CD14-positive monocyte (primary cell): ENCODE measurements at regions not wholly inside any gene's neighbourhood (a gene's known extent, or its start where the extent isn't known, plus 50 kb on each side); places are given as distances from the start of the nearest gene placed in this dataset.

Source experiments
- DNase-seq, 3 donors: peaks; one replicate each; pipeline ENCODE4 v3.0.0-alpha.2; 2011 to 2022
- H2AFZ ChIP-seq: 2 replicates; pipeline ENCODE4 v1.6.0; 2012; ENCODE audit warnings: mild to moderate bottlenecking, low read depth, low read length, inconsistent platforms; ENCODE audit not compliant: insufficient read depth, poor library complexity, severe bottlenecking
- H3K27ac ChIP-seq, 2 donors: 1 replicate in 1 of 2; 2 replicates in 1 of 2; pipeline ENCODE4 v1.5.1; 2012 to 2013; ENCODE audit warnings: low read length in 2 of 2, control low read depth in 1 of 2, inconsistent platforms in 1 of 2, low read depth in 1 of 2, mild to moderate bottlenecking in 1 of 2
- H3K27me3 ChIP-seq, 2 donors: one replicate each; pipeline versions ENCODE4 v1.6.0 to v1.6.1; 2011 to 2013; ENCODE audit warnings: low read length in 2 of 2; ENCODE audit not compliant: control insufficient read depth in 2 of 2, insufficient read depth in 2 of 2
- H3K36me3 ChIP-seq, 2 donors: replicated peaks in 1 of 2; 1 replicate in 1 of 2; 2 replicates in 1 of 2; pipeline versions ENCODE4 v1.5.1 to v1.6.1; 2012 to 2013; ENCODE audit warnings: low read length in 2 of 2, control low read depth in 1 of 2, inconsistent platforms in 1 of 2, mild to moderate bottlenecking in 1 of 2; ENCODE audit not compliant: insufficient read depth in 2 of 2, control insufficient read depth in 1 of 2
- H3K4me1 ChIP-seq, 2 donors: 1 replicate in 1 of 2; 2 replicates in 1 of 2; pipeline versions ENCODE4 v1.5.1 to v1.6.1; 2012 to 2013; ENCODE audit warnings: low read length in 2 of 2, control low read depth in 1 of 2, inconsistent platforms in 1 of 2, mild to moderate bottlenecking in 1 of 2, moderate library complexity in 1 of 2; ENCODE audit not compliant: insufficient read depth in 2 of 2, control insufficient read depth in 1 of 2
- H3K4me2 ChIP-seq: replicated peaks from 2 replicates; pipeline ENCODE3; 2012; ENCODE audit warnings: low read length, moderate library complexity, mild to moderate bottlenecking; ENCODE audit not compliant: poor library complexity, severe bottlenecking; ENCODE audit errors: extremely low read depth
- H3K4me3 ChIP-seq, 3 experiments: fragments of 200-600 bp in 1 of 3; sonication (generic) in 1 of 3; replicated peaks in 1 of 3; 1 replicate in 2 of 3; 2 replicates in 1 of 3; pipeline ENCODE4 v1.5.1; 2011 to 2013; ENCODE audit warnings: low read length in 3 of 3, mild to moderate bottlenecking in 3 of 3, control low read depth in 2 of 3, low read depth in 2 of 3, inconsistent platforms in 1 of 3, moderate library complexity in 1 of 3
- H3K79me2 ChIP-seq: 2 replicates; pipeline ENCODE4 v1.6.0; 2012; ENCODE audit warnings: mild to moderate bottlenecking, control low read depth, inconsistent platforms, low read length, moderate library complexity; ENCODE audit not compliant: insufficient read depth
- H3K9ac ChIP-seq: 2 replicates; pipeline ENCODE4 v1.6.0; 2017; ENCODE audit warnings: low read length, mild to moderate bottlenecking; ENCODE audit not compliant: insufficient read depth, poor library complexity, severe bottlenecking
- H3K9me3 ChIP-seq, 2 donors: replicated peaks in 1 of 2; 1 replicate in 1 of 2; 2 replicates in 1 of 2; pipeline versions ENCODE4 v1.5.1 to v1.6.1; 2012 to 2013; ENCODE audit warnings: low read length in 2 of 2, control low read depth in 1 of 2; ENCODE audit not compliant: control insufficient read depth in 1 of 2, insufficient read depth in 1 of 2
- H4K20me1 ChIP-seq: 2 replicates; pipeline ENCODE4 v1.6.0; 2012; ENCODE audit warnings: mild to moderate bottlenecking, low read length, control low read depth, moderate library complexity; ENCODE audit not compliant: insufficient read depth
- H3K27ac Mint-ChIP-seq, 7 donors: one replicate each; pipeline ENCODE4 v1.8.0; 2020; ENCODE audit warnings: mild to moderate bottlenecking in 7 of 7, mixed read lengths in 7 of 7, moderate library complexity in 6 of 7, inconsistent platforms in 2 of 7
- H3K27me3 Mint-ChIP-seq, 3 donors: one replicate each; pipeline ENCODE4 v1.8.0; 2021 to 2022; ENCODE audit warnings: low read depth in 3 of 3, mild to moderate bottlenecking in 3 of 3, mixed read lengths in 3 of 3, moderate library complexity in 3 of 3, inconsistent platforms in 1 of 3
- H3K36me3 Mint-ChIP-seq, 2 donors: one replicate each; pipeline ENCODE4 v1.8.0; 2020; ENCODE audit warnings: mixed read lengths in 2 of 2, inconsistent platforms in 1 of 2, mild to moderate bottlenecking in 1 of 2
- H3K4me1 Mint-ChIP-seq: one replicate; pipeline ENCODE4 v1.8.0; 2020; ENCODE audit warnings: mild to moderate bottlenecking, mixed read lengths
- H3K4me3 Mint-ChIP-seq, 2 donors: one replicate each; pipeline ENCODE4 v1.8.0; 2020; ENCODE audit warnings: mild to moderate bottlenecking in 2 of 2, mixed read lengths in 2 of 2, moderate library complexity in 1 of 2
- H3K9me3 Mint-ChIP-seq, 7 donors: one replicate each; pipeline ENCODE4 v1.8.0; 2020 to 2022; ENCODE audit warnings: mixed read lengths in 7 of 7, mild to moderate bottlenecking in 6 of 7, moderate library complexity in 6 of 7, inconsistent platforms in 2 of 7
- CTCF ChIP-seq: fragments of 200-600 bp; IDR thresholded peaks from one replicate; pipeline ENCODE4 v1.8.0; 2022; ENCODE audit warnings: antibody characterized with exemption, mild to moderate bottlenecking
- WGBS: methylation state at CpG from one replicate; pipeline ENCODE4 v1.1.5; 2013; ENCODE audit warnings: missing lambda C conversion rate; ENCODE audit not compliant: insufficient coverage; 5-methylcytosine and 5-hydroxymethylcytosine counted together
- intact Hi-C, 2 donors: fragments of 100-400 bp; cut with micrococcal nuclease; formaldehyde crosslinking; loops; one replicate each; pipeline versions ENCODE4 v1.15.0 to v1.15.1; 2023

GRCh38 chr6:104612541-104612940 lies 247.2 kb downstream of the HACE1 start:
- H3K9me3 Mint-ChIP-seq: peaks cover 2 to 8% (median 6%) of the 10 kb centered on the region in 7 donors
- intact Hi-C loops: no loop called here
- no peak overlapping the region for H3K4me2 ChIP-seq
- H3K4me1 ChIP-seq: no peaks in the 10 kb centered on the region
- no peak overlapping the region for H3K9ac ChIP-seq
- H3K4me3 Mint-ChIP-seq: no peak overlapping the region
- H3K36me3 Mint-ChIP-seq: no peaks in the 10 kb centered on the region
- no peaks in the 10 kb centered on the region for H3K36me3 ChIP-seq
- no CpG with 5 or more reads among the region's 1 CpG for WGBS
- TF ChIP-seq CTCF: no peak
- no peak overlapping the region for H3K27ac ChIP-seq
- H4K20me1 ChIP-seq: no peaks in the 10 kb centered on the region
- peaks cover 0 to 4% (median 0%) of the 10 kb centered on the region in 3 donors for H3K27me3 Mint-ChIP-seq
- H3K9me3 ChIP-seq: no peaks in the 10 kb centered on the region
- H3K4me1 Mint-ChIP-seq: no peaks in the 10 kb centered on the region
- no peak overlapping the region for H3K4me3 ChIP-seq
- no peak for DNase-seq
- H2AFZ ChIP-seq: no peak overlapping the region
- no peak overlapping the region for H3K27ac Mint-ChIP-seq
- no peaks in the 10 kb centered on the region for H3K27me3 ChIP-seq
- H3K79me2 ChIP-seq: no peaks in the 10 kb centered on the region

- H3K4me2 ChIP-seq: no peak overlapping the region
- no peak overlapping the region for H2AFZ ChIP-seq
- no peaks in the 10 kb centered on the region for H3K36me3 ChIP-seq
- no peak overlapping the region for H3K9ac ChIP-seq
- H3K27ac Mint-ChIP-seq: no peak overlapping the region
- peaks cover 0 to 4% (median 0%) of the 10 kb centered on the region in 3 donors for H3K27me3 Mint-ChIP-seq
- intact Hi-C loops: no loop called here
- H3K79me2 ChIP-seq: no peaks in the 10 kb centered on the region
- TF ChIP-seq CTCF: no peak
- no CpG with 5 or more reads among the region's 5 CpGs for WGBS
- H3K4me3 ChIP-seq: no peak overlapping the region
- no peaks in the 10 kb centered on the region for H4K20me1 ChIP-seq
- H3K9me3 ChIP-seq: no peaks in the 10 kb centered on the region
- H3K36me3 Mint-ChIP-seq: no peaks in the 10 kb centered on the region
- H3K27me3 ChIP-seq: no peaks in the 10 kb centered on the region
- H3K4me1 Mint-ChIP-seq: peaks cover 2% of the 10 kb centered on the region
- peaks cover 0 to 1% of the 10 kb centered on the region in 2 donors for H3K4me1 ChIP-seq
- peaks cover 2 to 9% (median 6%) of the 10 kb centered on the region in 7 donors for H3K9me3 Mint-ChIP-seq
- no peak overlapping the region for H3K27ac ChIP-seq
- no peak for DNase-seq
- no peak overlapping the region for H3K4me3 Mint-ChIP-seq
These were observed 251.6 kb downstream of the HACE1 start for GRCh38 chr6:104608101-104608500.
